ENCODE measurements at regions not wholly inside any gene's neighbourhood (a gene's known extent, or its start where the extent isn't known, plus 50 kb on each side); places are given as distances from the start of the nearest gene placed in this dataset.

GRCh38 chr5:2137444-2138050, 254.8 kb upstream of the IRX4 start:
- no peak for DNase-seq (ENCODE audit: low read depth in 6 of 9, low spot score in 9 of 9)
- 95% methylated on average over 21 of the region's 21 CpGs for WGBS

GRCh38 chr5:2136728-2137333, 254.1 kb upstream of the IRX4 start:
- no peaks in the 10 kb centered on the region for H3K36me3 ChIP-seq (ENCODE audit: control insufficient read depth in 2 of 2, insufficient read depth in 2 of 2, low read length in 1 of 2)
- 95% methylated on average over 44 of the region's 44 CpGs for WGBS
- no peaks in the 10 kb centered on the region for H3K9me3 ChIP-seq (ENCODE audit: control insufficient read depth in 2 of 2, insufficient read depth in 1 of 2, low read length in 1 of 2)
- H3K27me3 ChIP-seq (ENCODE audit: control insufficient read depth in 2 of 2, insufficient read depth in 1 of 2, low read length in 1 of 2): no peaks in the 10 kb centered on the region
- no peaks in the 10 kb centered on the region for H3K4me1 ChIP-seq (ENCODE audit: control insufficient read depth in 2 of 2, insufficient read depth in 2 of 2, low read length in 2 of 2)
- DNase-seq (ENCODE audit: low read depth in 6 of 9, low spot score in 9 of 9): no peak
- H3K27ac ChIP-seq (ENCODE audit: low read depth in 1 of 2, low read length in 1 of 2): no peak overlapping the region
- no peak overlapping the region for H3K4me3 ChIP-seq (ENCODE audit: low read length in 2 of 2)

More at GRCh38 chr5:2137444-2138050, 254.8 kb upstream of the IRX4 start:
- H3K4me1 ChIP-seq (ENCODE audit: control insufficient read depth in 2 of 2, insufficient read depth in 2 of 2, low read length in 2 of 2): no peaks in the 10 kb centered on the region
- H3K36me3 ChIP-seq (ENCODE audit: control insufficient read depth in 2 of 2, insufficient read depth in 2 of 2, low read length in 1 of 2): no peaks in the 10 kb centered on the region
- H3K27ac ChIP-seq (ENCODE audit: low read depth in 1 of 2, low read length in 1 of 2): no peak overlapping the region
- no peak overlapping the region for H3K4me3 ChIP-seq (ENCODE audit: low read length in 2 of 2)
- H3K27me3 ChIP-seq (ENCODE audit: control insufficient read depth in 2 of 2, insufficient read depth in 1 of 2, low read length in 1 of 2): no peaks in the 10 kb centered on the region
- H3K9me3 ChIP-seq (ENCODE audit: control insufficient read depth in 2 of 2, insufficient read depth in 1 of 2, low read length in 1 of 2): no peaks in the 10 kb centered on the region

- Histone ChIP-seq H3K27ac (ENCODE audit: low read depth in 1 of 2, low read length in 1 of 2) (no peak overlapping the region), H3K9me3 (ENCODE audit: control insufficient read depth in 2 of 2, insufficient read depth in 1 of 2, low read length in 1 of 2) (no peaks in the 10 kb centered on the region), H3K27me3 (ENCODE audit: control insufficient read depth in 2 of 2, insufficient read depth in 1 of 2, low read length in 1 of 2) (no peaks in the 10 kb centered on the region), H3K4me1 (ENCODE audit: control insufficient read depth in 2 of 2, insufficient read depth in 2 of 2, low read length in 2 of 2) (no peaks in the 10 kb centered on the region), H3K36me3 (ENCODE audit: control insufficient read depth in 2 of 2, insufficient read depth in 2 of 2, low read length in 1 of 2) (no peaks in the 10 kb centered on the region), H3K4me3 (ENCODE audit: low read length in 2 of 2) (no peak overlapping the region)
- no peak for DNase-seq (ENCODE audit: low read depth in 6 of 9, low spot score in 9 of 9)
- WGBS: 81% methylated on average over 5 of the region's 5 CpGs
Measured at GRCh38 chr5:2135833-2136232, 253.1 kb upstream of the IRX4 start.

GRCh38 chr5:2135354-2135753, 252.6 kb upstream of the IRX4 start:
- Histone ChIP-seq H3K36me3 (ENCODE audit: control insufficient read depth in 2 of 2, insufficient read depth in 2 of 2, low read length in 1 of 2) (no peaks in the 10 kb centered on the region), H3K9me3 (ENCODE audit: control insufficient read depth in 2 of 2, insufficient read depth in 1 of 2, low read length in 1 of 2) (no peaks in the 10 kb centered on the region), H3K27me3 (ENCODE audit: control insufficient read depth in 2 of 2, insufficient read depth in 1 of 2, low read length in 1 of 2) (no peaks in the 10 kb centered on the region), H3K4me1 (ENCODE audit: control insufficient read depth in 2 of 2, insufficient read depth in 2 of 2, low read length in 2 of 2) (no peaks in the 10 kb centered on the region), H3K27ac (ENCODE audit: low read depth in 1 of 2, low read length in 1 of 2) (no peak overlapping the region), H3K4me3 (ENCODE audit: low read length in 2 of 2) (no peak overlapping the region)
- 90% methylated on average over 8 of the region's 8 CpGs for WGBS
- DNase-seq (ENCODE audit: low read depth in 6 of 9, low spot score in 9 of 9): no peak

- Histone ChIP-seq H3K4me1 (ENCODE audit: control insufficient read depth in 2 of 2, insufficient read depth in 2 of 2, low read length in 2 of 2) (no peaks in the 10 kb centered on the region), H3K27ac (ENCODE audit: low read depth in 1 of 2, low read length in 1 of 2) (no peak overlapping the region), H3K27me3 (ENCODE audit: control insufficient read depth in 2 of 2, insufficient read depth in 1 of 2, low read length in 1 of 2) (peaks cover 0 to 2% of the 10 kb centered on the region in 2 donors), H3K4me3 (ENCODE audit: low read length in 2 of 2) (no peak overlapping the region), H3K36me3 (ENCODE audit: control insufficient read depth in 2 of 2, insufficient read depth in 2 of 2, low read length in 1 of 2) (no peaks in the 10 kb centered on the region), H3K9me3 (ENCODE audit: control insufficient read depth in 2 of 2, insufficient read depth in 1 of 2, low read length in 1 of 2) (no peaks in the 10 kb centered on the region)
- WGBS: 83% methylated on average over 19 of the region's 19 CpGs
- no peak for DNase-seq (ENCODE audit: low read depth in 6 of 9, low spot score in 9 of 9)
Measured at GRCh38 chr5:2134543-2135292, 252.0 kb upstream of the IRX4 start.

- Histone ChIP-seq H3K36me3 (ENCODE audit: control insufficient read depth in 2 of 2, insufficient read depth in 2 of 2, low read length in 1 of 2) (no peaks in the 10 kb centered on the region), H3K27me3 (ENCODE audit: control insufficient read depth in 2 of 2, insufficient read depth in 1 of 2, low read length in 1 of 2) (peaks cover 0 to 2% of the 10 kb centered on the region in 2 donors), H3K27ac (ENCODE audit: low read depth in 1 of 2, low read length in 1 of 2) (no peak overlapping the region), H3K9me3 (ENCODE audit: control insufficient read depth in 2 of 2, insufficient read depth in 1 of 2, low read length in 1 of 2) (no peaks in the 10 kb centered on the region), H3K4me1 (ENCODE audit: control insufficient read depth in 2 of 2, insufficient read depth in 2 of 2, low read length in 2 of 2) (no peaks in the 10 kb centered on the region), H3K4me3 (ENCODE audit: low read length in 2 of 2) (no peak overlapping the region)
- DNase-seq (ENCODE audit: low read depth in 6 of 9, low spot score in 9 of 9): no peak
- 93% methylated on average over 6 of the region's 6 CpGs for WGBS
Measured at GRCh38 chr5:2133936-2134335, 251.2 kb upstream of the IRX4 start.

- peaks cover 0 to 2% of the 10 kb centered on the region in 2 donors for H3K27me3 ChIP-seq (ENCODE audit: control insufficient read depth in 2 of 2, insufficient read depth in 1 of 2, low read length in 1 of 2)
- no peaks in the 10 kb centered on the region for H3K4me1 ChIP-seq (ENCODE audit: control insufficient read depth in 2 of 2, insufficient read depth in 2 of 2, low read length in 2 of 2)
- no peaks in the 10 kb centered on the region for H3K9me3 ChIP-seq (ENCODE audit: control insufficient read depth in 2 of 2, insufficient read depth in 1 of 2, low read length in 1 of 2)
- DNase-seq (ENCODE audit: low read depth in 6 of 9, low spot score in 9 of 9): no peak
- H3K4me3 ChIP-seq (ENCODE audit: low read length in 2 of 2): no peak overlapping the region
- no peak overlapping the region for H3K27ac ChIP-seq (ENCODE audit: low read depth in 1 of 2, low read length in 1 of 2)
- no peaks in the 10 kb centered on the region for H3K36me3 ChIP-seq (ENCODE audit: control insufficient read depth in 2 of 2, insufficient read depth in 2 of 2, low read length in 1 of 2)
- 68% methylated on average over 6 of the region's 6 CpGs for WGBS
Measured at GRCh38 chr5:2133080-2133479, 250.4 kb upstream of the IRX4 start.

- Histone ChIP-seq H3K9me3 (ENCODE audit: control insufficient read depth in 2 of 2, insufficient read depth in 1 of 2, low read length in 1 of 2) (no peaks in the 10 kb centered on the region), H3K36me3 (ENCODE audit: control insufficient read depth in 2 of 2, insufficient read depth in 2 of 2, low read length in 1 of 2) (no peaks in the 10 kb centered on the region), H3K4me1 (ENCODE audit: control insufficient read depth in 2 of 2, insufficient read depth in 2 of 2, low read length in 2 of 2) (no peaks in the 10 kb centered on the region), H3K27ac (ENCODE audit: low read depth in 1 of 2, low read length in 1 of 2) (no peak overlapping the region), H3K4me3 (ENCODE audit: low read length in 2 of 2) (no peak overlapping the region), H3K27me3 (ENCODE audit: control insufficient read depth in 2 of 2, insufficient read depth in 1 of 2, low read length in 1 of 2) (peaks cover 0 to 2% of the 10 kb centered on the region in 2 donors)
- WGBS: 93% methylated on average over 20 of the region's 20 CpGs
- DNase-seq (ENCODE audit: low read depth in 6 of 9, low spot score in 9 of 9): no peak
Measured at GRCh38 chr5:2132497-2132847, 249.7 kb upstream of the IRX4 start.

- H3K27me3 ChIP-seq (ENCODE audit: control insufficient read depth in 2 of 2, insufficient read depth in 1 of 2, low read length in 1 of 2): peaks cover 0 to 2% of the 10 kb centered on the region in 2 donors
- no peaks in the 10 kb centered on the region for H3K36me3 ChIP-seq (ENCODE audit: control insufficient read depth in 2 of 2, insufficient read depth in 2 of 2, low read length in 1 of 2)
- H3K9me3 ChIP-seq (ENCODE audit: control insufficient read depth in 2 of 2, insufficient read depth in 1 of 2, low read length in 1 of 2): no peaks in the 10 kb centered on the region
- no peak overlapping the region for H3K4me3 ChIP-seq (ENCODE audit: low read length in 2 of 2)
- no peak for DNase-seq (ENCODE audit: low read depth in 6 of 9, low spot score in 9 of 9)
- no peak overlapping the region for H3K27ac ChIP-seq (ENCODE audit: low read depth in 1 of 2, low read length in 1 of 2)
- WGBS: 94% methylated on average over 33 of the region's 33 CpGs
- no peaks in the 10 kb centered on the region for H3K4me1 ChIP-seq (ENCODE audit: control insufficient read depth in 2 of 2, insufficient read depth in 2 of 2, low read length in 2 of 2)
Measured at GRCh38 chr5:2131826-2132496, 249.2 kb upstream of the IRX4 start.

All from thymus (tissue), 11 donors.